IMR-90 (cell line): ENCODE measurements at regions not wholly inside any gene's neighbourhood (a gene's known extent, or its start where the extent isn't known, plus 50 kb on each side); places are given as distances from the start of the nearest gene placed in this dataset.
A peak's percentile ranks its signal among the peaks of the same experiment; 100 is the strongest.

ENCODE experiments used
- ATAC-seq: fragments of 200-7000 bp; cut with Tn5 transposase; 2 replicates; pipeline ENCODE4 v1.9.1; 2020; ENCODE audit warnings: low read depth, mild to moderate bottlenecking, moderate library complexity
- BruUV-seq: library from RNA; stranded (reverse); fragments of 400-500 nt; replicated peaks from 2 replicates; lab custom pipeline; 2021; lab: Mats Ljungman, UMichigan
- CTCF ChIA-PET: fragments of 300-600 bp; formaldehyde crosslinking; extraction: SDS; loops from one replicate; lab custom pipeline; 2021; ENCODE audit warnings: antibody characterized with exemption; lab: Yijun Ruan, JAX
- POLR2A ChIA-PET: fragments of 300-600 bp; sonication (Branson Sonifier 250); formaldehyde crosslinking; loops from one replicate; lab custom pipeline; 2022; ENCODE audit warnings: antibody characterized with exemption; ENCODE audit not compliant: unreplicated experiment; lab: Charles Lee
- DNase-seq: peaks from one replicate; pipeline ENCODE4 v3.0.0; 2013
- H2AFZ ChIP-seq: replicated peaks from 2 replicates; pipeline ENCODE3; 2013; ENCODE audit warnings: low read length, mild to moderate bottlenecking; ENCODE audit not compliant: poor library complexity
- H2AK5ac ChIP-seq: 2 replicates; pipeline ENCODE4 v1.6.1; 2013; ENCODE audit warnings: low read depth, low read length, inconsistent platforms
- H2AK9ac ChIP-seq: replicated peaks from 2 replicates; pipeline ENCODE3; 2013; ENCODE audit warnings: mild to moderate bottlenecking, low read depth, low read length, moderate library complexity; ENCODE audit not compliant: poor library complexity
- H2BK120ac ChIP-seq: 2 replicates; pipeline ENCODE4 v1.6.1; 2013; ENCODE audit warnings: low read depth, low read length, inconsistent platforms
- H2BK15ac ChIP-seq: 3 replicates; pipeline ENCODE4 v1.6.1; 2013; ENCODE audit warnings: low read depth, low read length, inconsistent platforms
- H2BK20ac ChIP-seq: 2 replicates; pipeline ENCODE4 v1.6.1; 2013; ENCODE audit warnings: low read depth, mild to moderate bottlenecking, inconsistent platforms, low read length, moderate library complexity
- H2BK5ac ChIP-seq: 2 replicates; pipeline ENCODE4 v1.6.1; 2013; ENCODE audit warnings: mild to moderate bottlenecking, low read depth, low read length, inconsistent platforms; ENCODE audit not compliant: poor library complexity, severe bottlenecking
- H3K14ac ChIP-seq: replicated peaks from 2 replicates; pipeline ENCODE4 v1.6.1; 2013; ENCODE audit warnings: low read depth, low read length, inconsistent platforms
- H3K18ac ChIP-seq: 2 replicates; pipeline ENCODE4 v1.6.1; 2013; ENCODE audit warnings: low read depth, low read length, control low read depth
- H3K23ac ChIP-seq: 2 replicates; pipeline ENCODE4 v1.6.1; 2013; ENCODE audit warnings: low read depth, low read length, inconsistent platforms
- H3K27ac ChIP-seq: 2 replicates; pipeline ENCODE4 v1.5.1; 2013; ENCODE audit warnings: mild to moderate bottlenecking, control low read depth, low read length; ENCODE audit not compliant: insufficient read depth
- H3K27me3 ChIP-seq: 2 replicates; pipeline ENCODE4 v1.6.1; 2013; ENCODE audit warnings: low read length; ENCODE audit not compliant: control insufficient read depth, insufficient read depth
- H3K36me3 ChIP-seq: 2 replicates; pipeline ENCODE4 v1.6.1; 2013; ENCODE audit warnings: low read length, mixed read lengths; ENCODE audit not compliant: control insufficient read depth, insufficient read depth
- H3K4ac ChIP-seq: 2 replicates; pipeline ENCODE4 v1.6.1; 2013; ENCODE audit warnings: low read depth, low read length, inconsistent platforms
- H3K4me1 ChIP-seq: 2 replicates; pipeline ENCODE4 v1.6.1; 2013; ENCODE audit warnings: low read length, mixed read lengths; ENCODE audit not compliant: control insufficient read depth, insufficient read depth
- H3K4me2 ChIP-seq: 2 replicates; pipeline ENCODE4 v1.6.1; 2013; ENCODE audit warnings: low read depth, mild to moderate bottlenecking, control low read depth, low read length, moderate library complexity
- H3K4me3 ChIP-seq: 2 replicates; pipeline ENCODE4 v1.5.1; 2013; ENCODE audit warnings: low read depth, mild to moderate bottlenecking, control low read depth, low read length, moderate library complexity; ENCODE audit not compliant: insufficient read depth
- H3K56ac ChIP-seq: 2 replicates; pipeline ENCODE4 v1.6.1; 2013; ENCODE audit warnings: low read length, inconsistent platforms; ENCODE audit not compliant: insufficient read depth; ENCODE audit errors: extremely low read depth
- H3K79me1 ChIP-seq, 2 experiments: 2 replicates each; pipeline ENCODE4 v1.6.1; 2013; ENCODE audit warnings: low read length in 2 of 2, inconsistent platforms in 1 of 2, low read depth in 1 of 2
- H3K9ac ChIP-seq: 2 replicates; pipeline ENCODE4 v1.6.1; 2013; ENCODE audit warnings: low read depth, low read length, control low read depth
- H3K9me1 ChIP-seq: 2 replicates; pipeline ENCODE4 v1.6.1; 2013; ENCODE audit warnings: low read length, inconsistent platforms; ENCODE audit not compliant: insufficient read depth
- H3K9me3 ChIP-seq: 2 replicates; pipeline ENCODE4 v1.6.1; 2013; ENCODE audit warnings: low read length; ENCODE audit not compliant: control insufficient read depth, insufficient read depth
- H4K20me1 ChIP-seq: 2 replicates; pipeline ENCODE4 v1.6.1; 2013; ENCODE audit warnings: low read length, inconsistent platforms; ENCODE audit not compliant: insufficient read depth
- H4K5ac ChIP-seq: 2 replicates; pipeline ENCODE4 v1.6.1; 2013; ENCODE audit warnings: mild to moderate bottlenecking, low read depth, low read length, control low read depth
- H4K8ac ChIP-seq, 2 experiments: 2 replicates each; pipeline ENCODE4 v1.6.1; 2013; ENCODE audit warnings: low read depth in 2 of 2, low read length in 2 of 2, control low read depth in 1 of 2, inconsistent platforms in 1 of 2
- H4K91ac ChIP-seq: 2 replicates; pipeline ENCODE4 v1.6.1; 2013; ENCODE audit warnings: low read depth, low read length, inconsistent platforms; ENCODE audit not compliant: insufficient read depth
- NFE2L2 ChIP-seq: fragments of 150-350 bp; IDR thresholded peaks from 2 replicates; pipeline ENCODE4 v1.6.1; 2016; ENCODE audit warnings: low read depth, mild to moderate bottlenecking, low read length
- RAD21 ChIP-seq: IDR thresholded peaks from 2 replicates; pipeline ENCODE4 v1.6.1; 2012; ENCODE audit warnings: low read length, improper control_type of control experiment
- WGBS, 2 experiments: methylation state at CpG; one replicate each; pipeline versions ENCODE4 v1.1.5 to v1.1.7; 2013; ENCODE audit warnings: missing lambda C conversion rate in 2 of 2; ENCODE audit not compliant: insufficient read length in 1 of 2; ENCODE audit errors: extremely low coverage in 2 of 2; 5-methylcytosine and 5-hydroxymethylcytosine counted together
- dilution Hi-C: fragments of 300-500 bp; cut with HindIII; formaldehyde crosslinking; loops from one replicate; pipeline ENCODE4 v1.14.3; 2018; ENCODE audit warnings: low sequenced_read_pairs; ENCODE audit not compliant: unreplicated experiment
- in situ Hi-C: fragments of 300-500 bp; cut with MboI; formaldehyde crosslinking; loops from 3 replicates; pipeline ENCODE4 v1.14.3; 2019; ENCODE audit warnings: low sequenced_read_pairs, inconsistent platforms, mixed read lengths
- intact Hi-C: fragments of 100-400 bp; cut with micrococcal nuclease; formaldehyde crosslinking; loops from 2 replicates; pipeline ENCODE4 v1.10.0; 2022

DNA sequence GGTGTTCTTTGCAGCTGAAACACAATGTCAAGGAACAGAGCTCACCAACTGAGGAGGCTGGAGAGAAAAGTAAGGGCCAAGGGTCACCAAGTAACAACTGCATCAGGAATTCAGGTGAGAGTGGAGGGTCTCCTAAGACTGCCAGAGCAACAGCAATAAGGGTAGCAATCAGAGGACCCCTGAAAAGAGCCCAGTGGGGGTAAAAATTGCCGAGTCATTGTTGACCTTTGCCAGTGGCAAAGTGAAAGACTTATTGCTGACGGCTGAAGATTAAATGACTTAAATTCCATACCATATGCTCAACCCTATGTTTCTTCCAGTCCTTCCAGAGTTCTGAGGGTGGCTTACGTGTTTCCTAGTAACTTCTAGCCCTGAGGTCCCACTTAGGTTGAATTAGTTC lies 51.9 kb upstream of the ARHGAP42 start:
- no peak overlapping the region for H4K91ac ChIP-seq
- peak overlapping the region; percentile 83; the same call in 1 of the 2 replicates for H2AK5ac ChIP-seq
- 0 out of 2 replicates have a peak overlapping the region, but pooled peaks have one; percentile 45 for H3K23ac ChIP-seq
- ChIA-PET POLR2A (no interaction called here), CTCF (no interaction called here)
- peak overlapping the region; percentile 46; the same call in 1 of the 3 replicates for H2BK15ac ChIP-seq
- H3K4me3 ChIP-seq = no peak overlapping the region
- H2BK120ac ChIP-seq = peak overlapping the region; percentile 58; the same call in 1 of the 2 replicates
- ATAC-seq (no peak), DNase-seq (no peak)
- no TSS peak for BruUV-seq
- no peak overlapping the region for H4K8ac ChIP-seq
- peak overlapping the region; percentile 56 for H3K4ac ChIP-seq
- no peaks in the 10 kb centered on the region for H3K9me3 ChIP-seq
- H3K27ac ChIP-seq = no peak overlapping the region
- H3K4me2 ChIP-seq = no peak overlapping the region
- H3K4me1 ChIP-seq = peaks cover 19% of the 10 kb centered on the region
- in situ Hi-C loops (no loop called here), dilution Hi-C loops (no loop called here), intact Hi-C loops (loop anchor here (5.0 kb wide), 1 partner anchor 37 kb away; no protein-coding TSS in a partner anchor)
- no peak overlapping the region for H3K9ac ChIP-seq
- no CpG with 5 or more reads among the region's 3 CpGs for WGBS, 2 experiments
- H2BK5ac ChIP-seq = no peak overlapping the region
- TF ChIP-seq RAD21 (no peak), NFE2L2 (peak; percentile 92)
- H3K36me3 ChIP-seq = no peaks in the 10 kb centered on the region
- no peak overlapping the region for H4K5ac ChIP-seq
- H4K20me1 ChIP-seq = no peaks in the 10 kb centered on the region
- H3K18ac ChIP-seq = peak overlapping the region; percentile 9; the same call in 1 of the 2 replicates
- H3K9me1 ChIP-seq = peaks cover 11% of the 10 kb centered on the region; the same call in 1 of the 2 replicates
- H2AK9ac ChIP-seq = no peak overlapping the region
- H2AFZ ChIP-seq = no peak overlapping the region
- peak overlapping the region; percentile 38; the same call in 1 of the 2 replicates for H2BK20ac ChIP-seq
- H3K56ac ChIP-seq = no peak overlapping the region
- H3K27me3 ChIP-seq = no peaks in the 10 kb centered on the region
- no peaks in the 10 kb centered on the region for H3K79me1 ChIP-seq
- H3K14ac ChIP-seq = no peak overlapping the region
